Uterus (tissue), 2 donors: ENCODE measurements at regions not wholly inside any gene's neighbourhood (a gene's known extent, or its start where the extent isn't known, plus 50 kb on each side); places are given as distances from the start of the nearest gene placed in this dataset.

Experiments
- CTCF ChIP-seq, 4 experiments: fragments of 200-600 bp in 2 of 4; fragments of 450-650 bp in 2 of 4; sonication (generic) in 2 of 4; IDR thresholded peaks; one replicate each; pipeline ENCODE4 v1.5.1; 2016 to 2019; ENCODE audit warnings: antibody characterized with exemption in 4 of 4, mild to moderate bottlenecking in 2 of 4, moderate library complexity in 1 of 4
- POLR2A ChIP-seq, 2 donors: fragments of 450-650 bp; IDR thresholded peaks; one replicate each; pipeline ENCODE4 v1.6.1; 2016; ENCODE audit warnings: antibody characterized with exemption in 2 of 2, mild to moderate bottlenecking in 1 of 2, moderate library complexity in 1 of 2

DNA sequence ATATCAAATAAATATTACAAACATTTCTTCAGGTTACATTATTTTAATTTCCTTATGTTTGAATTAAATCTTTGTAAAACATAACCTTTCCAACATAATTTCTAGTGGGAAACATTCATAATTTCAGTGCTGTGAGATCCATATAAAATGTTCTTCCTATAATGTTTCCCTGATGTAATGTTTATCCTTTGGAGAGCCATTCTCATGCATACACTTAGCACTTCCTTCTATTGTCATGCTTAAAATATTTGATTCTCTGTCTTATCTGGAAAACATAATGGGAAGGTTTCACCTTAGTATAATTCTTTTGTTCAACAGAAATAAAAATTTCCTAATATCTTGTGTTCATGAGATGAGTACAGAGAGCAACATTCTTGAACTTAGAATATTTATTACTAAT is 472.5 kb downstream of the ADAMTS20 start:
- TF ChIP-seq CTCF (IDR thresholded peaks at IDR 0.05): no peak
- TF ChIP-seq POLR2A (IDR thresholded peaks at IDR 0.05): no peak
